ENCODE measurements at regions not wholly inside any gene's neighbourhood (a gene's known extent, or its start where the extent isn't known, plus 50 kb on each side); places are given as distances from the start of the nearest gene placed in this dataset.

DNA sequence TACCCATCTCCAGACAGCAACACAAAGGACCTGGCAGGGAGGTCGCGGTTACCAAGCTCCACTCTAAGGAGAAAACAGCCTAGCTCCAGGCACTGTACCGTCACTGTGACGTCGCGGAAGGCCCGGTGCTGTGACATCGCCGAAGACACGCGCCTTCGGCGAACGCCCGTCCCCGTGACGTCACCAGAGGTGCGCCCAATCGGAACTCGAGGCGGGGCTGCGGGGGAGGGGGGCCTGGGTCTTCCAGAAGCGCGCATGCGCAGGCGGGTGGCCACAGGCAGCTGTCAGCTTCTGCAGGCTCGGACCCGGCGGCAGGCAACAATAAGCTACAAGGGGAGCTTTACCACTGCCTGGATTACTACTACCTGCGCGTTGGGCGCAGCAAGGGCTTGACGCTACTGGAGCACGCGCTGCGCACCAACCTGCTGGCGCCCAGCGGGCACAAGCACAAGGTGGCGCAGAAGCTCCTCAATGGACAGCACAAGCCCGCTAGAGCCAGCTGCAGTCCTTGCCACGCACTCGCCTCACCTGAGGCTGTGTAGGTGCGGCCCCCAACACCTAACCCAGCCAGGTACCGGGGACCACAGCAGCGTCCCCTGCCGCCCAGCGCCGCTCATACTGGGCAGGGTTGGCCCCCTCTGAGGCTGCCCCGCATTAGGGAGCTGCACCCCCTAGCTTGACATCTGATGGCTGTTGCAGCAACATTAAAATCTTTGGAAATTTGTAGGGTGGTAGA is 208.4 kb downstream of the TPST1 start:
- Histone ChIP-seq H3K36me3 (ENCODE audit: control insufficient read depth, insufficient read depth, low read length) (no peaks in the 10 kb centered on the region), H3K27ac (ENCODE audit: insufficient read depth, low read depth, low read length, poor library complexity, severe bottlenecking) (no peak overlapping the region), H3K4me1 (ENCODE audit: control insufficient read depth, insufficient read depth, low read length) (peaks cover 5% of the 10 kb centered on the region), H3K27me3 (ENCODE audit: control insufficient read depth, insufficient read depth, low read length, poor library complexity, severe bottlenecking) (peaks cover 8% of the 10 kb centered on the region), H3K9me3 (ENCODE audit: control insufficient read depth, low read length) (no peaks in the 10 kb centered on the region), H3K4me3 (ENCODE audit: insufficient read depth, low read depth, low read length) (peak overlapping the region; percentile 42)
- 7 to 8% methylated on average over 49 of the region's 49 CpGs for WGBS, 2 experiments

DNA sequence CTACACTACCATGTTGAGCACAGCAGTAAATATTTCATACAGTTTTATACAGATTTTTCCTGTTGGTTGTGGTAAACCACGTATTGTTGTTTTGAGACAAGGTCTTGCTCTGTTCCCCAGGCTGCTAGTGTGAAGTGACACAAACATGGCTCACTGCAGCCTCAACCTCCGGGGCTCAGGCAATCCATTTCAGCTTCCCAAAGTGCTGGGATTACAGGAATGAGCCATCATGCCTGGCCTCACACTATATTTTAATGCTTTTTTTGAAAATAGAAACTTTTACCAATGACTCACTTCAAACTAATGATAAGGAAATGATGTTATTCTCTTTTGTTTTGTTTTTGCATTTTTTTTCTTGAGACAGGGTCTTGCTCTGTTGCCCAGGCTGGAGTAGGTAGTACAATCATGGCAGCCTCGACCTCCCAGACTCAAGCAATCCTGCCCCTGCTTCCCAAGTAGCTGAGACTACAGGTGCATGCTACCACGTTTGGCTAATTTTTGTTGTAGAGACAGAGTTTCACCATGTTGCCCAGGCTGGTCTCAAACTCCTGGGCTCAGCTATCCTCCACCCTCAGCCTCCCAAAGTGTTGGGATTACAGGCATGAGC is 210.6 kb downstream of the TPST1 start:
- peaks cover 8% of the 10 kb centered on the region for H3K27me3 ChIP-seq (ENCODE audit: control insufficient read depth, insufficient read depth, low read length, poor library complexity, severe bottlenecking)
- WGBS, 2 experiments: 90 to 94% methylated on average over 4 of the region's 4 CpGs

DNA sequence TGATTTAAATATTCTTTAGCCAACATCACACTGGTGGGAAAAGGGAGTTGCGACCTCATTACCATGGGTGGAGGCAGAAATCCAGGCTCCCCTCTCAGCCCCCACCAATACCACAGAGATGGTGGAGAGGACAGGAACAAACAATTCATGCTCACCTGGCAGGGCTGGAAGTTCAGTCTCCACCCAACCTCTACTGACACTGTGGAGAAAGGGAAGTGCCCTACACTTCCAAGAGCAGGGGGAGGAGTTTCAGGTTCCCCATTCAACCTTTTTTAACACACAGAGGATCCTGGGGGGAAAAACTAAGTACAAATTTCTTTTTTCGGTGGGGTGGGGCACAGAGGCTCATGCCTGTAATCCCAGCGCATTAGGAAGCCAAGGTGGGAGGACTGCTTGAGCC is 210.1 kb upstream of the KCTD7 start:
- no peak overlapping the region for H3K4me3 ChIP-seq (ENCODE audit: insufficient read depth, low read depth, low read length)
- no peak overlapping the region for H3K27ac ChIP-seq (ENCODE audit: insufficient read depth, low read depth, low read length, poor library complexity, severe bottlenecking)
- no peaks in the 10 kb centered on the region for H3K36me3 ChIP-seq (ENCODE audit: control insufficient read depth, insufficient read depth, low read length)
- 90 to 95% methylated on average over 3 of the region's 3 CpGs for WGBS, 2 experiments
- H3K9me3 ChIP-seq (ENCODE audit: control insufficient read depth, low read length): no peaks in the 10 kb centered on the region
- H3K27me3 ChIP-seq (ENCODE audit: control insufficient read depth, insufficient read depth, low read length, poor library complexity, severe bottlenecking): peaks cover 5% of the 10 kb centered on the region
- H3K4me1 ChIP-seq (ENCODE audit: control insufficient read depth, insufficient read depth, low read length): peaks cover 4% of the 10 kb centered on the region

More for the DNA sequence above, 210.6 kb downstream of the TPST1 start:
- H3K4me1 ChIP-seq (ENCODE audit: control insufficient read depth, insufficient read depth, low read length): peaks cover 5% of the 10 kb centered on the region
- H3K4me3 ChIP-seq (ENCODE audit: insufficient read depth, low read depth, low read length): no peak overlapping the region
- H3K9me3 ChIP-seq (ENCODE audit: control insufficient read depth, low read length): no peaks in the 10 kb centered on the region
- H3K36me3 ChIP-seq (ENCODE audit: control insufficient read depth, insufficient read depth, low read length): no peaks in the 10 kb centered on the region
- H3K27ac ChIP-seq (ENCODE audit: insufficient read depth, low read depth, low read length, poor library complexity, severe bottlenecking): no peak overlapping the region

DNA sequence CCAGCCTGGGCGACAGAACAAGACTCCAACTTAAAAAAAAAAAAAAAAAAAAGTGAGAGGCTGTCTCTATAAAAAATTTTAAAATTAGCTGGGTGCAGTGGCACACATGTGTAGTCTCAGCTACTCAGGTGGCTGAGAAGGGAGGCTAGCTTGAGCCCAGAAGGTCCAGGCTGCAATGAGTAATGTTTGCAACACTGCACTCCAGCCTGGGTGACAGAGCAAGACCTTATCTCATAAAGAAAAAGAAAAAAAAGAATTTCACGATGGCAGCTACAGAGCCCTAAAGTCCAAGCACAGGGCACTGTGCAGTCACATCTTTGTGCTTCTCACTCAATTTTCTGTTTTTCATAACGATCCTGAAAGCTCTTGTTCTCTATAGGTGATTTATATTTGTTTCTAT is 209.5 kb upstream of the KCTD7 start:
- Histone ChIP-seq H3K4me1 (ENCODE audit: control insufficient read depth, insufficient read depth, low read length) (no peaks in the 10 kb centered on the region), H3K27me3 (ENCODE audit: control insufficient read depth, insufficient read depth, low read length, poor library complexity, severe bottlenecking) (no peaks in the 10 kb centered on the region), H3K4me3 (ENCODE audit: insufficient read depth, low read depth, low read length) (no peak overlapping the region), H3K9me3 (ENCODE audit: control insufficient read depth, low read length) (no peaks in the 10 kb centered on the region), H3K36me3 (ENCODE audit: control insufficient read depth, insufficient read depth, low read length) (no peaks in the 10 kb centered on the region), H3K27ac (ENCODE audit: insufficient read depth, low read depth, low read length, poor library complexity, severe bottlenecking) (no peak overlapping the region)
- 96 to 100% methylated on average over 2 to 3 of the region's 3 CpGs for WGBS, 2 experiments

DNA sequence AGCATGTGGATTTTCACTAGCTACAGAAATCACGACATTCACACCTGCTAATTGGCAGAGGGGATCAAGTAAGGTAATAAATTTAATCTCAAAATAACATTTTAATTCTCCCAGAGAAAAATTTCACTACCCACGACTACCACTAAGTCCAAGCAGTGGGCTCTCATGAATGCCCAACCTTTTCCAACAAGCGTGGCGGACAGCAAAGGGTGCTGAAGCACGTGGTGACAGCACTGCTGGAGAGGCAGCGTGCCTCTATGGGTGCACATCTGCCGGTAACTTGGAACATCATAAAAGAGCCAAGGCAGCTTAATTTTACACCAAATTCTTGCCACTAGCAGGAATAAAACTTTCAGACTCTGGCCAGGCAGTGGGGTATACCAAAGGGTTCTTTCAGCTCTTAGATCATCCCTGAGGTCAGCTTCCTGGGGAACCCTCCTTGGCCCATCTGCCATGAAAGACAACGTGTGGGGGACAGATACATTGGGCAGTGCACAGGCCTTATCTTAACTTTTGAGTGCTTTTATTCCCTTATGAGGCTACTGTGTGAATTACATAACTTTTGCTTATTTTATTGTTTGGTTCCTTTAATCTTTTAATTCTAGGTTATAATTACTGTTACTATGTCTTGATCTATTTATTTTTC is 206.7 kb upstream of the KCTD7 start:
- Histone ChIP-seq H3K27ac (ENCODE audit: insufficient read depth, low read depth, low read length, poor library complexity, severe bottlenecking) (no peak overlapping the region), H3K4me3 (ENCODE audit: insufficient read depth, low read depth, low read length) (no peak overlapping the region), H3K9me3 (ENCODE audit: control insufficient read depth, low read length) (no peaks in the 10 kb centered on the region), H3K27me3 (ENCODE audit: control insufficient read depth, insufficient read depth, low read length, poor library complexity, severe bottlenecking) (no peaks in the 10 kb centered on the region), H3K36me3 (ENCODE audit: control insufficient read depth, insufficient read depth, low read length) (no peaks in the 10 kb centered on the region), H3K4me1 (ENCODE audit: control insufficient read depth, insufficient read depth, low read length) (no peaks in the 10 kb centered on the region)
- 91 to 92% methylated on average over 7 to 8 of the region's 8 CpGs for WGBS, 2 experiments

DNA sequence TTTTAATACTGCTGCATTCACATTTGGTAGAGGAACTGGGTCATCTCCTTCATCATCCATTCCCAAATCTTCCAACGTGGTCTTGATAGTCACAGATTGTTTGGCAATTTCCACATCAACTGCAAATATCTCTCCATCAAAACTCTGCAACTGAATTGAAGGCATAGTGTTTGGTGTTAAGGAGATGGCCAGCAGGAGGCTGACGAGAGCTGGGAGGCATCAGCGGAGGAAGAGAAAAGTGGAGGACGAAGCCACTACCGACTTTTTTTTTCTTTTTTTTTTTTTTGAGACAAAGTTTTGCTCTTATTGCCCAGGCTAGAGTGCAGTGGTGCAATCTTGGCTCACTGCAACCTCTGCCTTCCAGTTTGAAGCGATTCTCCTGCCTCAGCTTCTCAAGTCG is 205.0 kb upstream of the KCTD7 start:
- Histone ChIP-seq H3K9me3 (ENCODE audit: control insufficient read depth, low read length) (no peaks in the 10 kb centered on the region), H3K4me3 (ENCODE audit: insufficient read depth, low read depth, low read length) (no peak overlapping the region), H3K27ac (ENCODE audit: insufficient read depth, low read depth, low read length, poor library complexity, severe bottlenecking) (no peak overlapping the region), H3K27me3 (ENCODE audit: control insufficient read depth, insufficient read depth, low read length, poor library complexity, severe bottlenecking) (no peaks in the 10 kb centered on the region), H3K36me3 (ENCODE audit: control insufficient read depth, insufficient read depth, low read length) (no peaks in the 10 kb centered on the region), H3K4me1 (ENCODE audit: control insufficient read depth, insufficient read depth, low read length) (no peaks in the 10 kb centered on the region)
- 89 to 90% methylated on average over 7 of the region's 7 CpGs for WGBS, 2 experiments

DNA sequence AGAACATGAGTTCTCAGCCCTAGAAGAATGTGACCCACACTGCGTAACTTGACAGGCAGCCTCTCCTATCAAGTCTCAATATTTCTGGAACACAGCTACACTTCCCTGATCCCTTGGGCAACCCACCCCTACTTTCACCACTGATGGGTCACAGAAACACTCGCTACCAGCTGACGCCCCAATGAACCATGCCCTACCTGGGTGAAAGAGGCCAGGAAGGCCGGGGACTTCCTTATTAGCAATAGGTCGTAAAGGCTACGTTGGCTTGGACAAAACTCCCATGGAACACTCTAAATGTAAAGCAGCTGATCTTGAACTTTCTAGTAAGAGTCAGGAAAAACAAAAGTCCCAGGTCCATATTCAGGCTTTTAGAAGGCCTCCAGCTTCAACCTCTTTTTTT is 202.3 kb upstream of the KCTD7 start:
- no peaks in the 10 kb centered on the region for H3K36me3 ChIP-seq (ENCODE audit: control insufficient read depth, insufficient read depth, low read length)
- WGBS, 2 experiments: 95 to 96% methylated on average over 6 of the region's 6 CpGs
- no peak overlapping the region for H3K4me3 ChIP-seq (ENCODE audit: insufficient read depth, low read depth, low read length)
- H3K27me3 ChIP-seq (ENCODE audit: control insufficient read depth, insufficient read depth, low read length, poor library complexity, severe bottlenecking): no peaks in the 10 kb centered on the region
- H3K27ac ChIP-seq (ENCODE audit: insufficient read depth, low read depth, low read length, poor library complexity, severe bottlenecking): no peak overlapping the region
- H3K4me1 ChIP-seq (ENCODE audit: control insufficient read depth, insufficient read depth, low read length): no peaks in the 10 kb centered on the region
- no peaks in the 10 kb centered on the region for H3K9me3 ChIP-seq (ENCODE audit: control insufficient read depth, low read length)

DNA sequence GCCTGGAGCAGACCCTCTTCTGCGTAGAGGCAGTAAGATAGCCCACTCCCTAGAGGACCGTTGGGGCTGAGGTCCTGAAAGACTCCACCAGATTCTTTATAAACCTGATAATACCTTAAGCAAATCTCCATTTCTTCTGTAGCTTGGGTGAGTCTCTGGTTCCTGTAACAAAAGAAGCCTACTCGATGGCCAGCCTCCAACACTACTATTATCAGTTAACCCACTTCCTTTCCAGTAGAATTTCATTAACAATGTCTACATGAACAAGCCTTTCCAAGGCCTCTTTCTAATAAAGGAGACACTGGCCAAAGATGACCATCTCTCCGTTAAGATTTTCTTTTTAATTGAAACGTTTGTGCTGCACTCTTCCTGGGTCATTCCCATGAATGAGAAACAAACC is 201.7 kb upstream of the KCTD7 start:
- Histone ChIP-seq H3K4me1 (ENCODE audit: control insufficient read depth, insufficient read depth, low read length) (no peaks in the 10 kb centered on the region), H3K27me3 (ENCODE audit: control insufficient read depth, insufficient read depth, low read length, poor library complexity, severe bottlenecking) (no peaks in the 10 kb centered on the region), H3K4me3 (ENCODE audit: insufficient read depth, low read depth, low read length) (no peak overlapping the region), H3K36me3 (ENCODE audit: control insufficient read depth, insufficient read depth, low read length) (no peaks in the 10 kb centered on the region), H3K9me3 (ENCODE audit: control insufficient read depth, low read length) (no peaks in the 10 kb centered on the region), H3K27ac (ENCODE audit: insufficient read depth, low read depth, low read length, poor library complexity, severe bottlenecking) (no peak overlapping the region)
- WGBS, 2 experiments: 92 to 94% methylated on average over 5 of the region's 5 CpGs

DNA sequence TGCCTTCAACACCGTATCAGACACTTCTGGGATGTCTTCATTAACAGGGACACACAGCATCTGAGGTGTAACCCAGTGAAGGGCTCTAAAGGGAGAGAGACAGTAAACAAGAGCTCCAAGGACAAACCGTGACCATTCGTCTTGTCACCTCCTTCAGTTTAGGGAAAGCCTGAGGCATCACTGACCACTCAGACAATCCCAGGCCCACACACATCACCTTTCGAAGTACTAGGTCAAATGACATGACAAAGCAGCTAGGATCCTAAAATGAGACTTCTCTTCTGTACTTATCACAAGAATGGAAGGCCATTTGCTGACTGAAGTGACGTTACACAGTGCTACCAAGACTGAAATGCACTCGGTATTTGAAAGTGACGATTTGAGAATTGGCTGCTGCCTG is 200.7 kb upstream of the KCTD7 start:
- no peaks in the 10 kb centered on the region for H3K27me3 ChIP-seq (ENCODE audit: control insufficient read depth, insufficient read depth, low read length, poor library complexity, severe bottlenecking)
- H3K4me1 ChIP-seq (ENCODE audit: control insufficient read depth, insufficient read depth, low read length): no peaks in the 10 kb centered on the region
- H3K27ac ChIP-seq (ENCODE audit: insufficient read depth, low read depth, low read length, poor library complexity, severe bottlenecking): no peak overlapping the region
- H3K9me3 ChIP-seq (ENCODE audit: control insufficient read depth, low read length): no peaks in the 10 kb centered on the region
- no peaks in the 10 kb centered on the region for H3K36me3 ChIP-seq (ENCODE audit: control insufficient read depth, insufficient read depth, low read length)
- no peak overlapping the region for H3K4me3 ChIP-seq (ENCODE audit: insufficient read depth, low read depth, low read length)
- WGBS, 2 experiments: 90 to 94% methylated on average over 7 of the region's 7 CpGs

DNA sequence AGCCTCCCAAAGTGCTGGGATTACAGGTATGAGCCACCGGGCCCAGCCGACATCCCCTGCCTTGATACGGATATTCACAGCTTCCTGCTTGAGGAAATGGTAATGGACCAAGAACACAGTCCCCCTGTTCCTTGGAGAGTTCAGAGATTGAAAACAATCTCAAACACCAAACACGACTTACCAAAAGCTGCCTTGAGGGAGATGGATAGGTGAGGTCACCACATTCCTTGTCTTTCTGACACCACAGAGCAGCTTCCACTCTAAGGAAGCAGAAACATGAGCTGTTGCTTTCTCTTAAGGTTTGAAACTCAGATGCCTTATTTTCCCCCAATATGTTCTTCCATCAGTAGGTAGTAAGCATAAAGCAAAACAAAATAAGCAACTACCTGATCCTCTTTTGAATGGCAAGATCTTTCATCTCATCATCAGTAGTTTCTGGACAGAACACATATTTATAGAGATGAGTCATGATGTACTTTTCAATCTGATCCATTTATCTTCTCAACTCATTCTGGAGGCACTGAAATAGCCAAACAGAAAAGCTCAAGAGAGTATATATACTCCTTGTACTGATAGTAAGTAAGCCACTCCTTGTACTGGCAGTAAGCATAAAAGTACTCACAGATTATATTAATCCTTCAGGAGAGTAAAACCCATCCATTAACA is 199.1 kb upstream of the KCTD7 start:
- Histone ChIP-seq H3K27me3 (ENCODE audit: control insufficient read depth, insufficient read depth, low read length, poor library complexity, severe bottlenecking) (no peaks in the 10 kb centered on the region), H3K4me1 (ENCODE audit: control insufficient read depth, insufficient read depth, low read length) (no peaks in the 10 kb centered on the region), H3K4me3 (ENCODE audit: insufficient read depth, low read depth, low read length) (no peak overlapping the region), H3K27ac (ENCODE audit: insufficient read depth, low read depth, low read length, poor library complexity, severe bottlenecking) (no peak overlapping the region), H3K36me3 (ENCODE audit: control insufficient read depth, insufficient read depth, low read length) (no peaks in the 10 kb centered on the region), H3K9me3 (ENCODE audit: control insufficient read depth, low read length) (no peaks in the 10 kb centered on the region)
- WGBS, 2 experiments: 86 to 88% methylated on average over 4 of the region's 4 CpGs

Measured in ectodermal cell (in vitro differentiated cells).